ENCODE measurements at regions not wholly inside any gene's neighbourhood (a gene's known extent, or its start where the extent isn't known, plus 50 kb on each side); places are given as distances from the start of the nearest gene placed in this dataset.

- intact Hi-C loops (cut with micrococcal nuclease): no loop called here
- peaks cover 55% of the 10 kb centered on the region for H3K27me3 ChIP-seq (ENCODE audit: low read length)
Measured at GRCh38 chr17:73710095-73710592, 65.9 kb upstream of the SDK2 start.

GRCh38 chr17:73711184-73711583 is 66.9 kb upstream of the SDK2 start:
- DNase-seq (no peak), ATAC-seq (no peak)
- CTCF ChIA-PET: no interaction called here
- no TSS peak for BruUV-seq (replicated peaks)
- no peaks in the 10 kb centered on the region for H3K79me2 ChIP-seq (ENCODE audit: low read length)
- no peaks in the 10 kb centered on the region for H4K20me1 ChIP-seq (ENCODE audit: low read length)
- H3K4me3 ChIP-seq (ENCODE audit: low read length): no peak overlapping the region
- no peaks in the 10 kb centered on the region for H3K36me3 ChIP-seq (ENCODE audit: low read depth, low read length)
- H3K9me2 ChIP-seq (replicated peaks; ENCODE audit: low read length): no peaks in the 10 kb centered on the region
- H2AFZ ChIP-seq (ENCODE audit: low read length): no peak overlapping the region
- no peak overlapping the region for H3K9ac ChIP-seq (ENCODE audit: low read length)
- no peaks in the 10 kb centered on the region for H3K9me3 ChIP-seq (ENCODE audit: low read length)
- no peak overlapping the region for H3K4me2 ChIP-seq (ENCODE audit: low read length)
- H3K4me1 ChIP-seq (ENCODE audit: insufficient read depth, low read length): 0 out of 2 replicates have a peak, but pooled peaks cover 5% of the 10 kb centered on the region
- TF ChIP-seq EZH2 (IDR thresholded peaks at IDR 0.05; ENCODE audit: low read length, unreplicated experiment): no peak
- no peak for TF ChIP-seq CTCF (conservative IDR thresholded peaks at IDR 0.05; ENCODE audit: low read depth, low read length)
- TF ChIP-seq EZH2phosphoT487 (IDR thresholded peaks at IDR 0.05; ENCODE audit: borderline replicate concordance, low read length): no peak
- POLR2A ChIA-PET (ENCODE audit: unreplicated experiment): no interaction called here
- no peaks in the 10 kb centered on the region for H3F3A ChIP-seq (ENCODE audit: low read length, unreplicated experiment)
- H3K27me3 ChIP-seq (ENCODE audit: low read length): peaks cover 62% of the 10 kb centered on the region
- intact Hi-C loops (cut with micrococcal nuclease): no loop called here
- no peak overlapping the region for H3K27ac ChIP-seq (ENCODE audit: low read length)

More at GRCh38 chr17:73710095-73710592, 65.9 kb upstream of the SDK2 start:
- Histone ChIP-seq H3K27ac (ENCODE audit: low read length) (no peak overlapping the region), H3F3A (ENCODE audit: low read length, unreplicated experiment) (no peaks in the 10 kb centered on the region), H3K9me2 (replicated peaks; ENCODE audit: low read length) (no peaks in the 10 kb centered on the region), H3K4me2 (ENCODE audit: low read length) (no peak overlapping the region), H3K9me3 (ENCODE audit: low read length) (no peaks in the 10 kb centered on the region), H3K36me3 (ENCODE audit: low read depth, low read length) (no peaks in the 10 kb centered on the region), H3K4me3 (ENCODE audit: low read length) (no peak overlapping the region), H3K9ac (ENCODE audit: low read length) (no peak overlapping the region), H4K20me1 (ENCODE audit: low read length) (no peaks in the 10 kb centered on the region), H3K4me1 (ENCODE audit: insufficient read depth, low read length) (0 out of 2 replicates have a peak, but pooled peaks cover 5% of the 10 kb centered on the region), H3K79me2 (ENCODE audit: low read length) (no peaks in the 10 kb centered on the region), H2AFZ (ENCODE audit: low read length) (no peak overlapping the region)
- peak; percentile 76 for DNase-seq
- POLR2A ChIA-PET (ENCODE audit: unreplicated experiment): no interaction called here
- CTCF ChIA-PET: no interaction called here
- TF ChIP-seq CTCF (conservative IDR thresholded peaks at IDR 0.05; ENCODE audit: low read depth, low read length) (peak; percentile 85), EZH2 (IDR thresholded peaks at IDR 0.05; ENCODE audit: low read length, unreplicated experiment) (no peak), EZH2phosphoT487 (IDR thresholded peaks at IDR 0.05; ENCODE audit: borderline replicate concordance, low read length) (no peak)
- ATAC-seq: peak; percentile 56
- BruUV-seq (replicated peaks): no TSS peak

- Histone ChIP-seq H3K9me3 (ENCODE audit: low read length) (no peaks in the 10 kb centered on the region), H3K79me2 (ENCODE audit: low read length) (no peaks in the 10 kb centered on the region), H3K4me1 (ENCODE audit: insufficient read depth, low read length) (no peaks in the 10 kb centered on the region), H3K27ac (ENCODE audit: low read length) (no peak overlapping the region), H3F3A (ENCODE audit: low read length, unreplicated experiment) (no peaks in the 10 kb centered on the region), H4K20me1 (ENCODE audit: low read length) (no peaks in the 10 kb centered on the region), H3K9ac (ENCODE audit: low read length) (no peak overlapping the region), H3K9me2 (replicated peaks; ENCODE audit: low read length) (no peaks in the 10 kb centered on the region), H3K36me3 (ENCODE audit: low read depth, low read length) (no peaks in the 10 kb centered on the region), H2AFZ (ENCODE audit: low read length) (no peak overlapping the region), H3K4me2 (ENCODE audit: low read length) (no peak overlapping the region), H3K27me3 (ENCODE audit: low read length) (peaks cover 61% of the 10 kb centered on the region), H3K4me3 (ENCODE audit: low read length) (no peak overlapping the region)
- no peak for TF ChIP-seq EZH2 (IDR thresholded peaks at IDR 0.05; ENCODE audit: low read length, unreplicated experiment)
- no peak for TF ChIP-seq EZH2phosphoT487 (IDR thresholded peaks at IDR 0.05; ENCODE audit: borderline replicate concordance, low read length)
- TF ChIP-seq CTCF (conservative IDR thresholded peaks at IDR 0.05; ENCODE audit: low read depth, low read length): no peak
- CTCF ChIA-PET: no interaction called here
- DNase-seq: no peak
- BruUV-seq (replicated peaks): no TSS peak
- ATAC-seq: no peak
- POLR2A ChIA-PET (ENCODE audit: unreplicated experiment): no interaction called here
- intact Hi-C loops (cut with micrococcal nuclease): no loop called here
Measured at GRCh38 chr17:73711916-73712315, 67.7 kb upstream of the SDK2 start.

Data from PC-3 (cell line).